SKM-1 treated with dmso at 0.1 percent for 144 hours (cell line): ENCODE measurements at regions not wholly inside any gene's neighbourhood (a gene's known extent, or its start where the extent isn't known, plus 50 kb on each side); places are given as distances from the start of the nearest gene placed in this dataset.

ENCODE experiments used
- DNase-seq: peaks from one replicate; lab custom pipeline; 2025; ENCODE audit not compliant: unreplicated experiment; lab: John Stamatoyannopoulos, UW

DNA sequence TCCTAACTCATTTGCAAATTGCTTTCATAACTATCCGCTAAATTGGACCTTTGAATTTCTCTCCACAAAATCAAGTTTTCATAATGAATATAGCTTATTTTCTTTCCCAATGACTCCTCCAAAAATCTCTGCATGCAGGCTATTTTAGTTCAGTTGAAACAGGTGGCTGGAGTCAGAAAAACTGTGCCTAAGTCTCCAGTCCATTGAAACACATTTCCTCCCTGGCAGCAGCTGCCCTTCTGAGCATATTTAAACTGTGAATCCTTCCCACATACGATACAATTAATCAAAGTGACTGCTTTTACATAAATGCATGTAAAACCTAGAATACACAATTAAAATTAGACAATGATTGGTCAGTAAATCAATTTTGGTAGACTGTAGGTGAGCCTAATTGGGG, 344.6 kb upstream of the MARCKS start:
- no peak for DNase-seq

DNA sequence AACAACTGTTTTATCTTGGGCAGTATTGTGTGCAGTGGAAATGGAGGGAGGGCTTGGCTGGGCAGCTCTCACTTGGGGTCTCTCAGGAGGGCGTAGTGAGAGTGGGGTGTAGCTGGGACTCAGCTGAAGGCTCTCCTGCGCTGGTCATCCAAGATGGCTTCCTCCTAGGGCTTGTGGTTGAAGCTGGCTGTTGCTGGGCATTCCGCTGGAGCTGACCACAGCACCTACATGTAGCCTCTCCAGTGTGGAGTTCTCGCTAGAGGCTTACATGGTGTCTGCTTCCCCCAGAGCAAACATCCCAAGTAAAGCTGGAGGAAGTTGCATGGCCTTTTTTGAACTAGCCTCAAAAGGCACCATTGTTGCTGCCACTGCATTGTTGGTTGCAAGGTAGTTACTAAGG, 344.1 kb upstream of the MARCKS start:
- no peak for DNase-seq

DNA sequence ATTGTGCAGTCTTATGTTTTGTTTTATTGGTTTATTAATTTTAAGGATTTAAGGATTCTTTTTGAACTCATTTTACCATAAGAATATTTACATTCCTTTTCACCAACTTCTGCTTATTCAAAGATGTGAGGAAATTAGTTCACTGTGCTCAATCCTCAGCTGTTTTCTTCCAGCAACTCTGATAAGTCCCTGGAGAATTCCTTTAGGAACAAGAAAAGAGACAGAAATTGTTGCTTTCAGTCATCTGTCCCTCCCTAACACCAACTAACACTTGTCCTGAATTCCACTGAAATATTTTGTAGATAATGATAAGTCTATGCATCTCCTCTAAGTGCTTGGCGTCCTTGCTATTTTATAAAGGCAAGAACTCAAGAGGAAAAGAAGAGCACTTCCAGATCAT, 334.8 kb upstream of the MARCKS start:
- no peak for DNase-seq

DNA sequence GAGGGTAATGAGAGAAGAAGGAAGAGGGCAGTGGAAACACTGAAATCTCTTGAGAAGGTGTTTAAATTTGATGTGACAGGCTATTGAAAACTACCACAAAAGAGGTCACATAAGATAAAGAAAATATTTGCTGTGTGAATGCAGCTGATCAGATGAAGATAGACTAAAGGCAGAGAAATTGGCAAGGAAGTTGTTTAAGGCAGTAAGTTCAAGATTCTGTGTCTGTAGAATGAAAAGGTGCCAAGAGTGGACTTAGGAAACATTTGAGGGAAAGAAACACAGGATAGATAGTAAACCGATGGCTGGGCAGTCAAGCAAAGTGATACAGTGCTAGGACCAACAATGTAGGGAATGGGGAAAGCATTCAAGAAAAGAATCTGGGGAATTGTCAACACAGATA, 332.3 kb upstream of the MARCKS start:
- no peak for DNase-seq

DNA sequence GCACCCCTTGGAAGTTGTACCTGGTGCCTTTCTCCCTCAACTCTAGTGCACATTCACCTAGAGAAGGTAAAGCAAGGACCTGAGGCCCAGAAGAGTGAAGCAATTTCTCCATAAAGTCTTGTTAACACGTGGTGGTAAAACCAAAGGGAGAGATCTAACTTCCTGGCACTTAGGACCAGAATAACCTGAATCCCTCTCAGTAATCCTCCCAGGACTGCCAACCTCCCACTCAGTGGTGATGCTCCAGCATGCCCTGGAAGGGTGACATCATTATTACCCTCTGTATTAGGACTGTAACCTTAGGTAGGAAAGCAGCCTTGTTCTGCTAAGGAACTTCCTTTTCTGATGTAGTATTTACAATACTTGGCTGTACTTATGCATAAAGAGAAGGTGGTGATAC, 330.6 kb upstream of the MARCKS start:
- no peak for DNase-seq

DNA sequence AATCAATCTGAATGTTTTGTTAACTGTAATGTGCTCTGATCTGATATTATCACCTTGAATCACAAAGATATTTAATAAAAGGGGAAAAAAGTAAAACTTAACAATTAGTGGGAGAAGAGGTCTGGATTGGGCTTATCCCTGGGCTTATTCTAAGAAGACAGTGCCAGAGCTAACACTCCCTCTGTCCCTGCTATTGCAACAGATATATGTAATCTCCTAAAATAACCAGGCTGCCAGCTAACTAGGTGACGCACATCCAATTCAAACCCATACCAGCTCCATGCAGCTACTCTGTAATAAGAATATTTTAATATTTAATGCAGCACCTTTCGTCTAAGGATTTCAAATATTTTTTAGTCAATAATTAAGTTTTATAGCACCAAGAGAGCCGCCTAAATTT, 330.1 kb upstream of the MARCKS start:
- DNase-seq, result no peak

DNA sequence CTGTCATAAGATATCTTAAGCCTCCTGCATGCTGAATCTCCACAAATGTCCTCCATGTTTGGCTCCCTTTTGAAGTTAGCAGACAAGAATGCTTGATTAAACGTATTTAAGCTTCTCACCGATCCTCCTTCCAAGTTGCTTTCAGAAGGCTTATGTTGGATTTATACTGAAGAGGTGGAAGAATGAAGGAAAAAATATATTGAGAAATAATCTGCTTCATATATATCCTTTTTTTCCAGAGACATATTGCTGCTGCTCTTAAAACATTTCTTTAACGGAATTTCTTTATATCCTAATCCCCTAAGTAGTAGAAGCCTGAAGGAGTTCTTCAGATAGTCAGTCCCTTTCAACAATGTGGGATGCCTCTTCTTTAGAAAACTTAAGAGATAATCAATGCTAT, 329.0 kb upstream of the MARCKS start:
- DNase-seq, result no peak

DNA sequence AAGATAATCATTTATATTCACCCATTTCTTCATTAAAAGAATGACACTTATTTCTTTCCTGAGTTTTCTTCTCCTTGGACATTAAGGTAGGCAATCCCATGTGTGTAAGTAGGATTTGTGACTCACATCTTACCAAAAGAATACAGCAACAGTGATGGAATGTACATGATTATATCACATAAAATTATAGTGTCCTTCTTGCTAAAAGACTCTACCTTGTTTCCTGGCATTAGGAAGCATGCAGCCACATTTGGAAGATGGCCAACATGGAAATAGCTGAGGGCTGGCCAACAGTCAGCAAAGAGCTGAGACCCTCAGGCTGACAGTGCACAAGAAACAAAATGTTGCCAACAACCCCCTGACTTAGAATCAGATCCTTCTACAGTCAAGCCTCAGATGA, 327.9 kb upstream of the MARCKS start:
- DNase-seq, result no peak

DNA sequence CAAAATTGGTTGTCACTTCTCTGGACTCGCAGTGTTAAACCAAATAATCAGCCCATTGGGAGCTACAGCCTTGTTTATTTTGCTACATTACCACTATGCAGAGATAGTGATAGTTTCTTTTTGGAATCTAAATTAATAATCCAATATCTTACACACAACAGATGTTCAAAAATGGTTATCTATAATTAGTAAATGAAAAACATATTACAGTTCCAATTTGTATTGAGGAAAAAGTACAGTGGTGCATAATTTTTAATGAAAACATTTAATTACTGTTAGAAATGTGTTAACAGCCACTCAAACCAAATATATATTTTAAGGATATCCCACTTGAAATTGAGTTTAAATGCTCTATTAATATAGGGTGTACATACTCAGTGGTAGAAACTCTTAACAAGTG, 327.3 kb upstream of the MARCKS start:
- DNase-seq, result no peak

DNA sequence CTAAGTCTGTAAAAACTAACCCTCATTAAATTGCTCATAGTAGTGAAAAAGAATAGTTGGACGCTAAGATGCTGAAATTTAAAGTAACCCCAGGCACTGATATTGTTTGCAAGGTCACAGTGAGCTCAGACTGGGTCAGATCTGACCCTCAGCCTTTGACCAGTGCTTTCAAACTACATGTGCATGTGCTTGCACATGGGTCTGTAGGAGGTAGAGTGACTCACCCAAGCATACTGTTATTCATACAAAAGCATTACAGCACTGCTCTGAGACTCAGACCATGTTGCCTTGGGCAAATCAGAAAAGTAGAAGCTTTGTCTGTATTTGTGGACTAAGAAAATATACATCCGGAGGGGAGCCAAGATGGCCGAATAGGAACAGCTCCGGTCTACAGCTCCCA, 326.4 kb upstream of the MARCKS start:
- no peak for DNase-seq

DNA sequence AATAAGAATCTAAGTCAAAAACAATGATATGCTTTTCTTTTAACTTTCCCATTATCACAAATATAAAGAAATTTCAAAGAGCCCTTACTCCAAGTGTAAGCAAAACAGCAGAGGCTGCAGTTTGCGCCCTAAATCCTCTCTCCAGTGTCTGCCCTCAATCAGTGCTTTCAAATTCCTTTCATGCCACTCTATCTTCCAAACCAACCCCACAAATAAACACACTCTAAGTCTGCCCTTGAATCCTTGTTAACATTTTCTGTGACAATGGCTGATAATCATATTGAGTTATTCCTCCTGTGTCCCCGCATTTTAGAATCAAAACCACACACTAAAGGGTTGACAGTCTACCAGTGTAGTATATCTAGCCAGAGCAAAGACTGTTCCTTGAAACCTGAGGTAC, 317.9 kb upstream of the MARCKS start:
- DNase-seq, result no peak

DNA sequence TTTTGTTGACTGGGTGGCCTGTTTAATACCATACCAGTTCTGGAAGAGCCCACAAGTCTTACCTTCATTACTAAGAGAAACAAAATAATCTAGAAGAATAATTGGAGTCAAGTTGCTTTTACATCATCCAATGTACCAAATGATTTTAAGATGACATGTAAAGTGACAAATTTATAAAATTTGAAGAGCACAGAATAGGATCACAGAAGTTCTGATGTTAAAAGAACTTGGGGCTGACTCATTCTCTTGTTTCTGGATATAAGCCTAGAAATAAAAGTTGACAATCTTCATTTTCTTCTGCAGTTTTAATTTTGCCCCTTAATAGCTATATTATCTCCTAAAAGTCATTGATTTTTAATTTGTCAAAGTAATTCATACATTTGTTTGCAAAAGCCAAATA, 317.5 kb upstream of the MARCKS start:
- no peak for DNase-seq

DNA sequence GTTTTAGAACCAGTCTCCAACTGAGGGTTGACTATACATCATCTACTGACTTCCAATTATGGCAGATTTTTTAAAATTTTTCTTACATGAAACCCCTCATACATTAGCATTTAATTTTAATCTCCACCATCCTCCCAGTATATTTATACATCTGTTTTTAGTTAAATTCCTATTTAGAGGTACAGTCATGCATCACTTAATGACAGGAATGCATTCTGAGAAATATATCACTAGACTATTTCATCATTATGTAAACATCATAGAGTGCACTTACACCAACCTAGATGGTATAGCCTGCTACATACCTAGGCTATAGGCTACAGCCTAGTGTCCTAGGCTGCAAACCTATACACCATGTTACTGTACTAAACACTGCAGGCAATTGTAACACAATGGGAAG, 316.7 kb upstream of the MARCKS start:
- no peak for DNase-seq

DNA sequence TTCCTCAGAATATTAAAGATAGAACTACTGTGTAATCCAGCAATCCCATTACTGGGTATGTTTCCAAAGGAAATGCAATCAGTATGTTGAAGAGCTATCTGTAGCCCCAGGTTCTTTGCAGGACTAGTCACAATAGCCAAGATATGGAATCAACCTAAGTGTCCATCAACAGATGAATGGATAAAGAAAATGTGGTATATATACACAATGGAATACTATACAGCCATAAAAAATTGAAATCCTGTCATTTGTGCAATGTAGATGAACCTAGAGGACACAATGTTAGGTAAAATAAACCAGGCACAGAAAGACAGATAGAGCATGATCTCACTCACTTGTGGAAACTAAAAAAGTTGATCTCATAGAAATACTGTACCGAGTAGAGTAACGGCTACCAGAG, 306.0 kb upstream of the MARCKS start:
- DNase-seq, result no peak

DNA sequence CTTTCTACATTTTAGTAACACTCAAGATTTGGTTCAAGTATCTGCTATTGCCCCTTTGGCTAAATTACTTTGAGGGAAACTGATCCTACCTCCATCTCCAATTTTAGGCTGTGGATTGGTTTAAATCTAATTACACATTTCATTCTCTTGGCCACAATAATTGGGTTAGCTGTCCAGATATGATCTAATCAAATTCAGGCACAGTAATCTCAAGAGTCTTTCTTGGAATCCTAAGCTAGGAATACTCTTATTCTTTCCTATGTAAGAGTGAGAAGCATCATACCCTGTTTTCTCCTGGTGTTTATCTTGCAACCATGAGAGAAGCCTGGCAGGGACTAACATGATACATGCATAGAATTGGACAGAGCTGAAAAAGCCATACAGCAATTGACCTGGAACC, 300.4 kb upstream of the MARCKS start:
- no peak for DNase-seq

DNA sequence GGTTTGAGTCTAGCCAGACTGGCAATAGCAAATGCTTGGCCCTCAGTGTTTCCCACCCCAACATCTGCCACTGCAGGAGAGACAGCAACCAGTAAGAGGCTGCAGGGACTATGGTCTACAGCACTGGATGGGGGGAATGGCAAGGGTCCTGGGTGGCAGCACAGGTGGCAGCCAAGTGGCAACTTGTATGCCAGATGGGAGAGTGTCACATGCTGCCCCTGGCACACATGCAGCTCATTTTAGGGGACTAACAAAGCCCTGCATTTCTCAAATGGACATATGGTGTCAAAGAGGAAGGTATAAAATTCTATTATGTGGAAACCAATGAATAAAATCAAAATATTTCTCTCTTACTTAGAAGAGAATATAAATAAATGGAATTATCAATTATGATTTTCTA, 298.7 kb upstream of the MARCKS start:
- DNase-seq, result no peak

DNA sequence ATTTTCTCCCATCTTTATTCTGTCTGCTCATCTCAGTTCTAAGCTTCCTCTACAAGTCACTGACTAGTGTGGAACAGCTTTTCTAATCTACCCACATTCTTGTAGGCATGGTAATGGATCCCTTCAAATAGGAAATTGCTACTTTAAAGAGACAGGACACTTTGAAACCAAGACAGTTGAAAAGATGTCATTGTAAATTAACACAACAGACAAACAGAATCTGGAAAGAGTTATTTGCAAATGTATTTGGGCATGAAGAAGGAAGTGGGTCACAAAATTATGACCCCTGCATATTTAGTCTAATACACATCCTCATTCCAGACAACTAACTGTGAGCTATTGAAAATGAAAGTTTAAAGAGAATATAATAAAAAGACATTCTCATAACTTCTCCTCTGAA, 298.2 kb upstream of the MARCKS start:
- DNase-seq, result no peak

DNA sequence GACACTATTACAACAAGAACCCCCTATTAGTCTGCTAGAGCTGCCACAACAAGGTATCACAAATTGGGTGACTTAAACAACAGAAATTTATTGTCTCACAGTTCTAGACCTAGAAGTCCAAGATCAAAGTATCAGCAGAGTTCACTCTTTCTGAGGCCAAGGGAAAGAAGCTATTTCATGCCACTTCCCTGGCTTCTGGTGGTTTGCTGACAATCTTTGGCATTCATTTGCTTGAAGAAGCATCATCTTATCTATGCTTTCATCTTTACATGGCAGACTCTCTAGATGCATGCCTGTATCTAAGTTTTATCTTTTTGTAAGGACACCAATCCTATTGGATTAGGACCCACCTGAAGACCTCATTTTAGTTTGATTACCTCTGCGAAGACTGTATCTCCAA, 296.8 kb upstream of the MARCKS start:
- no peak for DNase-seq

DNA sequence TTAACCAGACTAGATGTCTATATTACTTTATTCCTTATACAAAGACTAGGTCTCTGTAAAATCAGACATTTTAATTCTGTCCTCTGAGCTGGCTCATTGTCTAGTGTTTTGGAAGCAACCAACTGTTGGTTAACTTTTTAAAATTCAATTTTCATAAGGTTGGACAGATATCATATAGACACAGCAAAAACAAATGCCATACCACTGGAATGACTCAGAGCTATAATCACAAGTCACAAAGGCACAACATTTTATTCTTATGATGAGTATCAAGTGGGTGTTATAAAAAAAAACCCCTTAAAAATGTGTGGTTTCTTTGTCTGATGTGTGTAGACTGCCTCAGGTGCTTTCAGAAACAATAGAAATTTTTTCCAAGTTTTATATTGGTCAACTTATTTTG, 296.2 kb upstream of the MARCKS start:
- DNase-seq, result no peak

DNA sequence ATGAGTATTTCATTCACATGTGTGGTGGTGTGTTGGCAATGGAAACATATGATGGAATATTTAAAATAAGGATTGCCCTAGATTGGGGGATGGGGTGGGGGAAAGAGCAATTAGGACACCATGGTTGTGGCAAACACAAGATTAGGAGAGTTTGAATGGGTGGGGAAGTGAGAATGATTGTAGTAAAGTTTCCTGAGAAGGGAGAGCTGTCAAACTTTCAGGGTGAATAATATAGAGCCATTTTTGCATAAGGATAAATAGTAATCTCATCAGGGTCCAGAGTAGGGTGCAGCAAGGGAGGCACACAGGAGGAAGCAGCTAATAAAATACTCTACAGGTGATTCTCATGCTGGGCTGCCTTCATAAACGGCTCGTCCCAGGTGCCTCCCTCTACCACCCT, 294.9 kb upstream of the MARCKS start:
- no peak for DNase-seq

DNA sequence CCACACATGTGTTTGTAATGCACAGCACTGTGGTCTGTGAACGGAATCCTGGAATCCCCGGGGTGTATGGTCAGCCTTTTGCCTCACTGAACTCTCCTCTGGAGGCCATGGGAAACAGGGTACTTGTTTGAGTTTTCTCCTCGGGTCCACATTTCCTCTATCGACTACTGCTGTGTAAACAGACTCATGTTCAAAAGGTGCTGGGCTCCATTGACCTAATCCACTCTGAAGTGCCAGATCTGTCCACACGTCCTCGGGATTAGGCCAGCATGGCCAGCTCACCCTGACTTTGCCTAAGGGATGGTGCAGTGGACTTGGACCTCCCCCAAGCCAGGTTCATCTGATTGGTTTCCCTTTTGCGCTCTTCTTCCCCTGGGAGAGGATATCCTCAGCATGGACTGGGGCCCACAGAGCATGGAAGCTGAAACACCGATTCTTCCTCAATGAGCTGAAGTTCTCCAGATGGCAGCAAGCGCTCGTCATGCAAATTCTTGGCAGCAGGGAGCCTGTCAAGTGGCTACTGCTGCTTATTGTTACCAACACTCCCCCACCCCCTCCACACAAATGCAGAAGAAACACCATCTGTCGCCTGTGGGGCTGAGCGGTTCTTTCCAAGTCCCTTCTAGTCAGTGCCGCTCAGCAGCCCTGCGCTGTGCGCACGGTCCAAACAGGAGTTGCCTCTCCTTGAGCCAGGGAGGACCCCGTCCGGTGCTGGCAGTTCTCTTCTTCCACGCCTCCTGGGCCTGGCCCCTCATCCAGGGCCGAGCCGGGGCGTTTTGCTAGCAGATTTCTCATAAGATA, 292.6 kb upstream of the MARCKS start:
- DNase-seq, result no peak

DNA sequence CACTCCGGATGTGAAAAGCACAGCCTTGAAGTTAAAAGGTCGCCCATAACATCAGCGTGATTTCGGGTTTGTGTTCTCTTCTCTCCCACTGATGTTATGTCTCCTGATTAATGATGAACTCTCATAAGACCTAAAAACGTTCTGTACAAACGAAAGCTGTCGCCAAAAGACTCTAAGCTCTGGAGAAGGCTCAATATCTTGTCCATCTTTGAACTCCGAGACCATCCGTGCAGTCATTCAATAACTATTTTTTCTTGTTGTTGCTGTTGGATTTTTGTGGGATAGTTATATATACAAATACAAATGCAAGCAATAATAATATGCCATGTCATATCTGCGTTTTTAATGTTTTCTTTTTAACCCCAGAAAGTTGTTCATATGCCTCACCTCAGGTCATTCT, 291.8 kb upstream of the MARCKS start:
- no peak for DNase-seq

DNA sequence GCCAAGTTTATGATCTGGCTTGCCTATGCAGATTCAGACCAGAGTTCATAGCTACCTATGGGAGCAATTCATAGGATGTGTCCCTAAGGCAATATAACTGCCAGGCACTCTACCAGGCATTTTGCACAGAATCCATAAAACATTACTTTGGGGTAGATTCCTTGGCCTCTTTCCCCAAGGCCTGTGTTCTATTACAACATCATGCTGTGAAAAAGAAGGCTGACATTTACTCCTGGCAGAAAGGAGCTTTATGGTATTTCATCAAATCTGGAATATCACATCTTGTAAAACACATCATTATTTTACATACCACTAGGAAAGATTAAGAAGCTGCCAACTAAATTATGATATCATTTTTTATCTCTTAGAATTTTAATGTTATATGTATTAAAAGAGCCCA, 287.0 kb upstream of the MARCKS start:
- DNase-seq, result no peak

DNA sequence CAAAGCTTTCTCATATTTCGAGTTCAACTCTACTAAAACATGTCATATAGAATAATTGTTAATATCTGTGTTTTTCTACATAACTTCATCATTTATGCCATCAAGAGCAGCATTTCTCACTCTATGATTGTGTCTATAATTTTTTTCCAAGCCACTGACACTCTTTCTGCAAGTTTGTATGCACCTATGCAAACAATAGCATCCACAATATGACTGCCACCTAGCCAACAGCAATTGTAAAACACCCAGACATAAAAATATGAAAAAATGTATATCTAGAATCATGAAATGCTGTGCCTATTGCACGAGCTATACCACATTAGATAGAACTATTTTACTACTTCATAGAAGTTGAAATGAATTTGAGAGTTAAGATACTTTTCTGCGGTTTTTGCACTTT, 286.5 kb upstream of the MARCKS start:
- DNase-seq, result no peak
